ENCODE measurements at regions not wholly inside any gene's neighbourhood (a gene's known extent, or its start where the extent isn't known, plus 50 kb on each side); places are given as distances from the start of the nearest gene placed in this dataset.

DNA sequence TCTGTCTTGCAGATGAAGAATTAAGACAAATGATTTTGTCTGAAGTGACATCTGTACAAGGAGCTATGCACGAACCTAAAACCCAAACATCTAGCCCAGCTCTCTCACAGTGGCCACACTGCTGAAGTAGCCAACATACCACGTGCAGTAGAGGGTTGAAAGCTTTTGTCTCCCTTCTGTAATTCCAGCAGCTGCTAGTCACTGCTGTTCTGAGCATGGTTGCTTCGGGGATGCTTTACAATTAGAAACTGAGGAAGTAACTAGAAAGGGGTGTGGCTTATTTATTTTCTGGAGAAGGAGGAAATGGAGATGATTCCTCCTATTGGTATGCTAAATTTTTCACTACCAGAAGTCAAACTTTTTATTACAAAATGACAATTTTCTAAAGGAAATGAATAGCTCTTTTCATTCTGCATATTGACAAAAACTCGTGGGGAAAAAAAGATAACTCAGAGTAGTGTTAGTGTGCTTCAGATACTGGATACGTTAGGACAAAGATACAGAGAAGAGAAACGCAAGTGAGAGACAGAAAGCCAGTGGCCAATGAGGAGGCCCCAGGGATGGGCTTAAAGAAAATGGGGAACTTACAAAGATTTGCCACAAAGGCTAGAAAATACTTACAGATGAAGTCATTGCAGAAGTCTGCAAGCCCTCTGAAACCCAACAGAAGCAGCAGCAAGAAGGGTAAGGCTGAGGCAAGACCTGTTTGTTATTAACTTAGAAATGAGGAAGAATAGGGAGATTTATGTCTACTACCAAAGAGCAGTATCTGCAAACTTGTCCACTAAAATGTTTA lies 192.7 kb upstream of the MIR17HG start:
- H3K36me3 Mint-ChIP-seq: no peaks in the 10 kb centered on the region
- DNase-seq (ENCODE audit: low spot score): no peak
- peak overlapping the region; percentile 66 for H3K27ac Mint-ChIP-seq
- POLR2A ChIA-PET: no interaction called here
- peaks cover 47% of the 10 kb centered on the region for H3K4me1 Mint-ChIP-seq
- H3K27me3 Mint-ChIP-seq (ENCODE audit: low read depth): no peaks in the 10 kb centered on the region
- H3K4me3 Mint-ChIP-seq: no peak overlapping the region
- TF ChIP-seq CREM (CRISPR knock-in tag; IDR thresholded peaks at IDR 0.05) (no peak), NFYB (CRISPR knock-in tag; conservative IDR thresholded peaks at IDR 0.05; ENCODE audit: low read depth) (no peak), ZNF263 (CRISPR knock-in tag; IDR thresholded peaks at IDR 0.05; ENCODE audit: low read depth) (no peak), SMAD3 (CRISPR knock-in tag; IDR thresholded peaks at IDR 0.05; ENCODE audit: borderline replicate concordance) (no peak), RORB (CRISPR knock-in tag; IDR thresholded peaks at IDR 0.05) (no peak), ZNF121 (CRISPR knock-in tag; IDR thresholded peaks at IDR 0.05) (no peak), FOXK1 (CRISPR knock-in tag; IDR thresholded peaks at IDR 0.05) (no peak), TP53 (CRISPR knock-in tag; IDR thresholded peaks at IDR 0.05) (no peak), ZNF138 (CRISPR knock-in tag; conservative IDR thresholded peaks at IDR 0.05) (no peak), ZNF423 (CRISPR knock-in tag; IDR thresholded peaks at IDR 0.05) (no peak)
- TF ChIP-seq, protein P1, sequence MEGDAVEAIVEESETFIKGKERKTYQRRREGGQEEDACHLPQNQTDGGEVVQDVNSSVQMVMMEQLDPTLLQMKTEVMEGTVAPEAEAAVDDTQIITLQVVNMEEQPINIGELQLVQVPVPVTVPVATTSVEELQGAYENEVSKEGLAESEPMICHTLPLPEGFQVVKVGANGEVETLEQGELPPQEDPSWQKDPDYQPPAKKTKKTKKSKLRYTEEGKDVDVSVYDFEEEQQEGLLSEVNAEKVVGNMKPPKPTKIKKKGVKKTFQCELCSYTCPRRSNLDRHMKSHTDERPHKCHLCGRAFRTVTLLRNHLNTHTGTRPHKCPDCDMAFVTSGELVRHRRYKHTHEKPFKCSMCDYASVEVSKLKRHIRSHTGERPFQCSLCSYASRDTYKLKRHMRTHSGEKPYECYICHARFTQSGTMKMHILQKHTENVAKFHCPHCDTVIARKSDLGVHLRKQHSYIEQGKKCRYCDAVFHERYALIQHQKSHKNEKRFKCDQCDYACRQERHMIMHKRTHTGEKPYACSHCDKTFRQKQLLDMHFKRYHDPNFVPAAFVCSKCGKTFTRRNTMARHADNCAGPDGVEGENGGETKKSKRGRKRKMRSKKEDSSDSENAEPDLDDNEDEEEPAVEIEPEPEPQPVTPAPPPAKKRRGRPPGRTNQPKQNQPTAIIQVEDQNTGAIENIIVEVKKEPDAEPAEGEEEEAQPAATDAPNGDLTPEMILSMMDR (IDR thresholded peaks at IDR 0.05): no peak
- TF ChIP-seq, protein P2, sequence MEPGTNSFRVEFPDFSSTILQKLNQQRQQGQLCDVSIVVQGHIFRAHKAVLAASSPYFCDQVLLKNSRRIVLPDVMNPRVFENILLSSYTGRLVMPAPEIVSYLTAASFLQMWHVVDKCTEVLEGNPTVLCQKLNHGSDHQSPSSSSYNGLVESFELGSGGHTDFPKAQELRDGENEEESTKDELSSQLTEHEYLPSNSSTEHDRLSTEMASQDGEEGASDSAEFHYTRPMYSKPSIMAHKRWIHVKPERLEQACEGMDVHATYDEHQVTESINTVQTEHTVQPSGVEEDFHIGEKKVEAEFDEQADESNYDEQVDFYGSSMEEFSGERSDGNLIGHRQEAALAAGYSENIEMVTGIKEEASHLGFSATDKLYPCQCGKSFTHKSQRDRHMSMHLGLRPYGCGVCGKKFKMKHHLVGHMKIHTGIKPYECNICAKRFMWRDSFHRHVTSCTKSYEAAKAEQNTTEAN (CRISPR knock-in tag; IDR thresholded peaks at IDR 0.05): no peak
- TF ChIP-seq, protein P3, sequence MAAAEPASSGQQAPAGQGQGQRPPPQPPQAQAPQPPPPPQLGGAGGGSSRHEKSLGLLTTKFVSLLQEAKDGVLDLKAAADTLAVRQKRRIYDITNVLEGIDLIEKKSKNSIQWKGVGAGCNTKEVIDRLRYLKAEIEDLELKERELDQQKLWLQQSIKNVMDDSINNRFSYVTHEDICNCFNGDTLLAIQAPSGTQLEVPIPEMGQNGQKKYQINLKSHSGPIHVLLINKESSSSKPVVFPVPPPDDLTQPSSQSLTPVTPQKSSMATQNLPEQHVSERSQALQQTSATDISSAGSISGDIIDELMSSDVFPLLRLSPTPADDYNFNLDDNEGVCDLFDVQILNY (CRISPR knock-in tag; IDR thresholded peaks at IDR 0.05): no peak
- TF ChIP-seq, protein P4, sequence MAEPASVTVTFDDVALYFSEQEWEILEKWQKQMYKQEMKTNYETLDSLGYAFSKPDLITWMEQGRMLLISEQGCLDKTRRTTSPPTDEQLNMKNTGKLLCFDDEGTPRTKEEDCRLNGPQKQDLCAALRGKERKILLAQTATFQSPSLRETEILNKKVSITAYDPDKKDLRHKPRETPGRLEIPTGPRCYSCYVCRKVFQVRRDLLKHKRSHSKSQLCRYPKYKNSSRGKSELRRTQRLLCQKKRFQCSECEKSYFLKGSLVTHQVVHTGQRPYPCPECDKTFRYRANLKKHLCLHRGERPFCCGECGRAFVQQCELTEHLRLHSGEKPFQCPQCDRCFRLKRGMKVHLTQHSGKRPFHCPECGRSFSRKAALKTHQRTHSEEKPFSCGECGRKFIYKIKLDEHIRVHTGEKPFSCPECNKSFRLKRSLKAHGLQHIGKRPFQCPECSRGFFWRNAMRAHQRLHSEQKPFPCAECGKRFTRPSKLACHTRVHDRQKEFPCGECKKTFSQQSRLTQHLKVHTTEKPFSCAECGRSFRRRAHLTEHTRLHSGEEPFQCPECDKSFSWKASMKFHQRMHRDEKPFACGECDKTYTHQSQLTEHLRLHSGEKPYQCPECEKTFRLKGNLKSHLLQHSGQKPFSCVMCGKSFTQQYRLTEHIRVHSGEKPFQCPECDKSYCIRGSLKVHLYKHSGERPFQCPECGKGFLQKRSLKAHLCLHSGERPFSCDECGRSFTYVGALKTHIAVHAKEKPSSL (CRISPR knock-in tag; conservative IDR thresholded peaks at IDR 0.05): no peak
- TF ChIP-seq, protein P5, sequence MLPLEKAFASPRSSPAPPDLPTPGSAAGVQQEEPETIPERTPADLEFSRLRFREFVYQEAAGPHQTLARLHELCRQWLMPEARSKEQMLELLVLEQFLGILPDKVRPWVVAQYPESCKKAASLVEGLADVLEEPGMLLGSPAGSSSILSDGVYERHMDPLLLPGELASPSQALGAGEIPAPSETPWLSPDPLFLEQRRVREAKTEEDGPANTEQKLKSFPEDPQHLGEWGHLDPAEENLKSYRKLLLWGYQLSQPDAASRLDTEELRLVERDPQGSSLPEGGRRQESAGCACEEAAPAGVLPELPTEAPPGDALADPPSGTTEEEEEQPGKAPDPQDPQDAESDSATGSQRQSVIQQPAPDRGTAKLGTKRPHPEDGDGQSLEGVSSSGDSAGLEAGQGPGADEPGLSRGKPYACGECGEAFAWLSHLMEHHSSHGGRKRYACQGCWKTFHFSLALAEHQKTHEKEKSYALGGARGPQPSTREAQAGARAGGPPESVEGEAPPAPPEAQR (CRISPR knock-in tag; IDR thresholded peaks at IDR 0.05): no peak
- TF ChIP-seq, protein P6, sequence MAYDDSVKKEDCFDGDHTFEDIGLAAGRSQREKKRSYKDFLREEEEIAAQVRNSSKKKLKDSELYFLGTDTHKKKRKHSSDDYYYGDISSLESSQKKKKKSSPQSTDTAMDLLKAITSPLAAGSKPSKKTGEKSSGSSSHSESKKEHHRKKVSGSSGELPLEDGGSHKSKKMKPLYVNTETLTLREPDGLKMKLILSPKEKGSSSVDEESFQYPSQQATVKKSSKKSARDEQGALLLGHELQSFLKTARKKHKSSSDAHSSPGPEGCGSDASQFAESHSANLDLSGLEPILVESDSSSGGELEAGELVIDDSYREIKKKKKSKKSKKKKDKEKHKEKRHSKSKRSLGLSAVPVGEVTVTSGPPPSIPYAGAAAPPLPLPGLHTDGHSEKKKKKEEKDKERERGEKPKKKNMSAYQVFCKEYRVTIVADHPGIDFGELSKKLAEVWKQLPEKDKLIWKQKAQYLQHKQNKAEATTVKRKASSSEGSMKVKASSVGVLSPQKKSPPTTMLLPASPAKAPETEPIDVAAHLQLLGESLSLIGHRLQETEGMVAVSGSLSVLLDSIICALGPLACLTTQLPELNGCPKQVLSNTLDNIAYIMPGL (CRISPR knock-in tag; IDR thresholded peaks at IDR 0.05): no peak
- TF ChIP-seq, protein P7, sequence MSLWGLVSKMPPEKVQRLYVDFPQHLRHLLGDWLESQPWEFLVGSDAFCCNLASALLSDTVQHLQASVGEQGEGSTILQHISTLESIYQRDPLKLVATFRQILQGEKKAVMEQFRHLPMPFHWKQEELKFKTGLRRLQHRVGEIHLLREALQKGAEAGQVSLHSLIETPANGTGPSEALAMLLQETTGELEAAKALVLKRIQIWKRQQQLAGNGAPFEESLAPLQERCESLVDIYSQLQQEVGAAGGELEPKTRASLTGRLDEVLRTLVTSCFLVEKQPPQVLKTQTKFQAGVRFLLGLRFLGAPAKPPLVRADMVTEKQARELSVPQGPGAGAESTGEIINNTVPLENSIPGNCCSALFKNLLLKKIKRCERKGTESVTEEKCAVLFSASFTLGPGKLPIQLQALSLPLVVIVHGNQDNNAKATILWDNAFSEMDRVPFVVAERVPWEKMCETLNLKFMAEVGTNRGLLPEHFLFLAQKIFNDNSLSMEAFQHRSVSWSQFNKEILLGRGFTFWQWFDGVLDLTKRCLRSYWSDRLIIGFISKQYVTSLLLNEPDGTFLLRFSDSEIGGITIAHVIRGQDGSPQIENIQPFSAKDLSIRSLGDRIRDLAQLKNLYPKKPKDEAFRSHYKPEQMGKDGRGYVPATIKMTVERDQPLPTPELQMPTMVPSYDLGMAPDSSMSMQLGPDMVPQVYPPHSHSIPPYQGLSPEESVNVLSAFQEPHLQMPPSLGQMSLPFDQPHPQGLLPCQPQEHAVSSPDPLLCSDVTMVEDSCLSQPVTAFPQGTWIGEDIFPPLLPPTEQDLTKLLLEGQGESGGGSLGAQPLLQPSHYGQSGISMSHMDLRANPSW (CRISPR knock-in tag; conservative IDR thresholded peaks at IDR 0.05; ENCODE audit: low read depth): no peak
- CTCF ChIA-PET: interaction anchor here (0.9 kb wide), 1 partner anchor 93 kb away, joined by 3 read pairs; no protein-coding TSS in a partner anchor
- no peaks in the 10 kb centered on the region for H3K9me3 Mint-ChIP-seq
- ATAC-seq: peak; percentile 91
